HG03571 (cell line): ENCODE measurements at regions not wholly inside any gene's neighbourhood (a gene's known extent, or its start where the extent isn't known, plus 50 kb on each side); places are given as distances from the start of the nearest gene placed in this dataset.

Experiments used
- ATAC-seq: cut with Tn5 transposase; IDR thresholded peaks from one replicate; pipeline ENCODE4 v1.9.1; 2021; ENCODE audit not compliant: unreplicated experiment

- no peak for ATAC-seq
Measured at GRCh38 chr9:97747201-97747965, 50.2 kb upstream of the XPA start.

- ATAC-seq = no peak
Measured at GRCh38 chr9:97748525-97748924, 51.4 kb upstream of the XPA start.

- no peak for ATAC-seq
Measured at GRCh38 chr9:97749928-97750327, 52.8 kb upstream of the XPA start.

GRCh38 chr9:97751531-97751930 lies 54.4 kb upstream of the XPA start:
- no peak for ATAC-seq

- no peak for ATAC-seq
Measured at GRCh38 chr9:97752274-97752673, 55.1 kb upstream of the XPA start.

GRCh38 chr9:97753364-97753763 lies 56.2 kb upstream of the XPA start:
- no peak for ATAC-seq

GRCh38 chr9:97753975-97754374 lies 56.8 kb upstream of the XPA start:
- ATAC-seq = no peak

- ATAC-seq = no peak
Measured at GRCh38 chr9:97755618-97756267, 58.6 kb upstream of the XPA start.

- ATAC-seq = no peak
Measured at GRCh38 chr9:97756991-97757390, 59.9 kb upstream of the XPA start.

GRCh38 chr9:97758334-97758916 lies 61.3 kb upstream of the XPA start:
- no peak for ATAC-seq

- no peak for ATAC-seq
Measured at GRCh38 chr9:97759581-97760288, 62.6 kb upstream of the XPA start.

- ATAC-seq = no peak
Measured at GRCh38 chr9:97761056-97761598, 64.0 kb upstream of the XPA start.

GRCh38 chr9:97761879-97762278 lies 64.7 kb upstream of the XPA start:
- no peak for ATAC-seq

- ATAC-seq = no peak
Measured at GRCh38 chr9:97763874-97764273, 66.7 kb upstream of the XPA start.

- no peak for ATAC-seq
Measured at GRCh38 chr9:97766092-97766491, 69.0 kb upstream of the XPA start.

- no peak for ATAC-seq
Measured at GRCh38 chr9:97766610-97767009, 69.5 kb upstream of the XPA start.

- ATAC-seq = no peak
Measured at GRCh38 chr9:97767891-97768290, 70.8 kb upstream of the XPA start.

GRCh38 chr9:97768746-97769145 lies 71.6 kb upstream of the XPA start:
- no peak for ATAC-seq

GRCh38 chr9:97769208-97769607 lies 72.1 kb upstream of the XPA start:
- no peak for ATAC-seq

GRCh38 chr9:97770808-97771372 lies 73.8 kb upstream of the XPA start:
- ATAC-seq = no peak

- no peak for ATAC-seq
Measured at GRCh38 chr9:97771641-97772040, 74.5 kb upstream of the XPA start.
